ENCODE measurements at regions not wholly inside any gene's neighbourhood (a gene's known extent, or its start where the extent isn't known, plus 50 kb on each side); places are given as distances from the start of the nearest gene placed in this dataset.
A peak's percentile ranks its signal among the peaks of the same experiment; 100 is the strongest.

GRCh38 chr6:137332637-137333280 lies 113.6 kb upstream of the IFNGR1 start:
- ChIA-PET CTCF (interaction anchor here (0.6 to 1.9 kb wide), 4 partner anchors 10 to 83 kb away, joined by 3 to 7 read pairs (median 4); no protein-coding TSS in a partner anchor), POLR2A (no interaction called here)
- Histone ChIP-seq H3K36me3 (ENCODE audit: control insufficient read depth in 2 of 2, insufficient read depth in 1 of 2, low read length in 2 of 2) (no peaks in the 10 kb centered on the region), H3K4me3 (ENCODE audit: low read depth, low read length) (no peak overlapping the region), H3K27ac (ENCODE audit: extremely low read depth, low read depth, low read length) (no peak overlapping the region), H3K4me1 (ENCODE audit: control insufficient read depth, insufficient read depth, low read length) (0 out of 2 replicates have a peak, but pooled peaks cover 2% of the 10 kb centered on the region), H3K9me3 (ENCODE audit: control insufficient read depth, insufficient read depth, low read depth, low read length) (no peaks in the 10 kb centered on the region)
- TF ChIP-seq ZNF621 (tag by site-specific recombination; IDR thresholded peaks at IDR 0.05) (no peak), ZNF366 (tag by site-specific recombination; conservative IDR thresholded peaks at IDR 0.05) (no peak), ZNF433 (tag by site-specific recombination; IDR thresholded peaks at IDR 0.05; ENCODE audit: low read depth) (no peak), ZBTB21 (tag by site-specific recombination; IDR thresholded peaks at IDR 0.05) (no peak), ZNF529 (tag by site-specific recombination; IDR thresholded peaks at IDR 0.05; ENCODE audit: insufficient replicate concordance) (no peak), ZNF324 (tag by site-specific recombination; IDR thresholded peaks at IDR 0.05) (no peak), EGR2 (tag by site-specific recombination; IDR thresholded peaks at IDR 0.05; ENCODE audit: low read depth) (no peak), ZBTB7A (tag by site-specific recombination; IDR thresholded peaks at IDR 0.05; ENCODE audit: low read depth) (no peak), ZNF2 (tag by site-specific recombination; IDR thresholded peaks at IDR 0.05) (no peak)

- Histone ChIP-seq H3K36me3 (ENCODE audit: control insufficient read depth in 2 of 2, insufficient read depth in 1 of 2, low read length in 2 of 2) (no peaks in the 10 kb centered on the region), H3K4me3 (ENCODE audit: low read depth, low read length) (no peak overlapping the region), H3K27ac (ENCODE audit: extremely low read depth, low read depth, low read length) (no peak overlapping the region), H3K9me3 (ENCODE audit: control insufficient read depth, insufficient read depth, low read depth, low read length) (no peaks in the 10 kb centered on the region), H3K4me1 (ENCODE audit: control insufficient read depth, insufficient read depth, low read length) (no peaks in the 10 kb centered on the region)
- ChIA-PET POLR2A (no interaction called here), CTCF (interaction anchor here (0.6 to 1.2 kb wide), 4 partner anchors 54 to 626 kb away, joined by 3 read pairs; no protein-coding TSS in a partner anchor)
- TF ChIP-seq YY1 (tag by site-specific recombination; IDR thresholded peaks at IDR 0.05) (no peak), ZBTB49 (tag by site-specific recombination; IDR thresholded peaks at IDR 0.05; ENCODE audit: low read depth) (no peak), ZNF26 (tag by site-specific recombination; IDR thresholded peaks at IDR 0.05) (no peak), PRDM10 (tag by site-specific recombination; IDR thresholded peaks at IDR 0.05) (peak; percentile 65), ZSCAN30 (tag by site-specific recombination; IDR thresholded peaks at IDR 0.05) (no peak)
These were observed 104.7 kb upstream of the IFNGR1 start for GRCh38 chr6:137323860-137324259.
